Astrocyte (in vitro differentiated cells and primary cell): ENCODE measurements at regions not wholly inside any gene's neighbourhood (a gene's known extent, or its start where the extent isn't known, plus 50 kb on each side); places are given as distances from the start of the nearest gene placed in this dataset.

Experiments
- CTCF ChIP-seq: IDR thresholded peaks from 2 replicates; pipeline ENCODE4 v1.5.1; 2011; ENCODE audit warnings: low read depth, mild to moderate bottlenecking, inconsistent platforms, low read length, moderate library complexity; ENCODE audit not compliant: insufficient read depth
- EZH2 ChIP-seq: IDR thresholded peaks from 2 replicates; pipeline ENCODE4 v1.6.1; 2012; ENCODE audit warnings: mild to moderate bottlenecking, low read length, inconsistent platforms; ENCODE audit not compliant: insufficient read depth

DNA sequence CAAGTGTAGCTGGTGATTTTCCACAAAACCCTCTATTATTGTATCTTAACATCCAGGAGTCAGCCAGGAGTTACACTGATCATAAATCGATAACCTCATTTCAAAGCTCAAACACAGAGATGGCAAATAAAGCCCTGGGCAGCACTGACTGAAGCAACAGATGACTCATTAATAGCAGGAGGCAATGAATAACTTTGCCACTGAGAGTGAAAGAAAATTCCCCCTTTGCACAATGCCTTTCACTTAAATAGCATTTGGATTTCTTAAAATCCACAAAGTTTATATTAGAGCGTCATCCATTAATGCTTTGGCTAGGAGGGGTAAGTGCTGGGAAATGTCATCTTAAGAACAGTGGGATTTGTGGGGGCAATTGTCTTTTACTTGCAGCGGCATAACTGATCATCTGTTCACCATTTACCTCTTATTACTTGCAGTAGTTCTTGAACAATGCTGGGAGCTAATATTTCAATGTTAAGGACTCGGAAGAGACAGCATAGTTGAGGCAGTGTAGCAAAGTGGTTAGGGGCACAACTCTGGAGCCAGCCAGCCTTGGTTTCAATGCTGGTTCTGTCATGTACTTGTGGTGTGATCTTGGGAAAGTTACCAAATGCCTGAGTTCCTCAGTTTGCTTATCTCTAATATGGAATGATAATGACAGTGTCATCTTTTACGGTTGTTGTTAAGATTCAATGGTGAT, 630.4 kb upstream of the TBL1XR1 start:
- TF ChIP-seq CTCF = no peak
- TF ChIP-seq EZH2 = no peak
